HG02759 (cell line): ENCODE measurements at regions not wholly inside any gene's neighbourhood (a gene's known extent, or its start where the extent isn't known, plus 50 kb on each side); places are given as distances from the start of the nearest gene placed in this dataset.
A peak's percentile ranks its signal among the peaks of the same experiment; 100 is the strongest.

Experiments used
- ATAC-seq: cut with Tn5 transposase; IDR thresholded peaks from one replicate; pipeline ENCODE4 v1.9.1; 2021; ENCODE audit warnings: mild to moderate bottlenecking, moderate library complexity; ENCODE audit not compliant: unreplicated experiment

DNA sequence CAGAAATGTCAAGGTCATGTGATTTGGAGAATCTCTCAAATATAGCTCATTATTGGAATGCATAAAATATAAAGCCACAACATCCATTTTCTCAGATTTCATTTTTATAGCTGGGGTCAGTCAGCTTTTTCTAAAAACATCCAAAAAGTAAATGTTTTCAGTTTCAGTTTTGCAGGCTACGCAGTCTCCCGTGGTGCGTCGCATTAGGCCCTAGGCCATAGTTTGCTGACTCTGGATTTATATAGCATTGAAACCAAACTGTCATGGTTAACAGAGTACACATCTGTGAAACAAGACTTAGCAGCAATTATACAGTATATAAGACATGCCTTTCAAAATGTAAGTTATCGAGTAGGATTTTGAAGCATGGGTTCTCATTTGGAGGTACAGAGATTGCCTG lies 140.0 kb downstream of the IRS2 start:
- peak; percentile 88 for ATAC-seq

- ATAC-seq, result no peak
These were observed 140.6 kb downstream of the IRS2 start for GRCh38 chr13:109645831-109646230.

DNA sequence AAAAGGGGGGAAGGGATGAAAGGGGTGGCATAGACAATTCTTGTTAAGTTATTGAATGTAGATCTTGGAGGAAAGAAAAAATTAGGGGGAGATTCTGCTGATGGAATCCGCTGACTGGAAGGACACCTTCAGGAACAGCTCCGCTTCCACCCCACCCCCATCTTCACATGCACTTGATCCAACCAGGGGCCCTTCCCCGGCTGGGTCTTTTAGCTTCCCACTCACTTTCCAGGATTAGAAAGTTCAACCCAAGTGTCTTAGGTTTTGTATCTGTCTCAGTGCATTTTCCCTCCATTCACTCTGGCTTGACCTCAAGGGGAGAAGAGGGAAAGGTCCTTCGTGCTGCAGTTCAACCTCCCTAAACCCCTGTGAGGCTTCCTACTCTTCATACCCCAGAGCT lies 141.4 kb downstream of the IRS2 start:
- ATAC-seq, result no peak

DNA sequence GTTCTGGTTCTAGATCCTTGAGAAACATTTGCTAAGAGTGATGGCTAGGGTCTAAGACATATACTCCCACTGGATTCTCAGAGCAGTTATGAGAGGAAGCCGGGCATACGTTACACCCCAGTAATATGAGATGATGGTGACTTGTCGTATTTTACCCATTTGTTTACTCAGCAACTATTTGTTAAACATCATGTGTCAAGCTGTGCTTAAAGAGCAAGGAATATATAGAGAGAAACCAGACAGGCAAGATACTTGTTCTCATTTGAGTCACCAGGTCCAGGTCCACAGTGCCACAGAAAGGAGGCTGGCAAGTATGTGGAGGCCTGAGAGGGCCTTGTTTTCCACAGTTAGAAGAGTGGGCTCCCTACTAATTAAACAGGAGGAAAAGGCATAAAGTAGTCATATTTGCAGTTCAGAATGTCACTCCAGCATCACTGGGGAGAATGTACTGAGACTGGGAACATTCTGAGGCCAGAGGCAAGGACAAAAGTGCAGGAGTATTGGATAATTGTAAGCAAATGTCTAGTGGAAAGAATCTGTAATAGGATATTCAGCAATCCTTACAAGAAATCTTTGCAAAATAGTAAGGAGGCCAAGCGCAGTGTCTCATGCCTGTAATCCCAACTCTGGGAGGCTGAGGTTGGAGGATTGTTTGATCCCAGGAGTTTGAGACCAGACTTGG lies 142.2 kb downstream of the IRS2 start:
- no peak for ATAC-seq

DNA sequence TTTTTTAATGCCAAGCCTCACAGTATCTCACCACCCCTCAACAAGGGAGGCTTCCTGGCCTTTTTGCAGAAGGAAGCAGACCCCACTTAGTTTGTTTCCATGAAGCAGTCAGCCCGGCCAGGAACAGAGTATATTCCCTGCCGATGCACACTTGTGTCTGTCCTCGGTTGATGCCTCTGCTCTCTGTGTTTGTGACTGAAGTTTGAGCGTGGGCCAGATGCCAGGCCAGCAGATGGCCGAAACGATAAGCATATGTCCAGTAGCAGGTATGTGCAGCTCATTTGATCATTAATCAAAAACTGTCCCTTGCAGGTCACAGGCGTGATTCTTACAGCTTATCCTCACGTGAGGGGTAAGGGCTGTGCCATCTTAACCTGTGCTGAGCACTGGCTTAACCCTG lies 144.0 kb downstream of the IRS2 start:
- ATAC-seq, result no peak

DNA sequence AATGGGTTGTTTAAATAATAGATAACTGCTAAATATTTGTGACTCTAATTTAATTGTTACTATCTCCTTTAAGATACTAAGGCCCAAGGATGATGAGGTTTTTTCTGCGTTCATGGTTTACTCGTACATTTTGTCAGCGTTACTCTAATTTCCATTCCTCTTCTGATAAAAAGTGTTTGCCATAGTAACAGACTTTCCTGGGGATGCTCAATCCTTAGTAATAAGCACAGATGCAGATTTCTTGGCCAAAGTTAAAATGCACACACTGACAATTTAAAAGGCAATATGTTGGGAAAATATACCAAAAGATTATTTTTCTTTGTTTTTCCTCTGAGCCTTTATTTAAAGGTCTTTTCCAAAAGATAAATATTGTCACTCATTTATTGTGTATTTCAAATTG lies 149.6 kb downstream of the IRS2 start:
- ATAC-seq, result no peak

DNA sequence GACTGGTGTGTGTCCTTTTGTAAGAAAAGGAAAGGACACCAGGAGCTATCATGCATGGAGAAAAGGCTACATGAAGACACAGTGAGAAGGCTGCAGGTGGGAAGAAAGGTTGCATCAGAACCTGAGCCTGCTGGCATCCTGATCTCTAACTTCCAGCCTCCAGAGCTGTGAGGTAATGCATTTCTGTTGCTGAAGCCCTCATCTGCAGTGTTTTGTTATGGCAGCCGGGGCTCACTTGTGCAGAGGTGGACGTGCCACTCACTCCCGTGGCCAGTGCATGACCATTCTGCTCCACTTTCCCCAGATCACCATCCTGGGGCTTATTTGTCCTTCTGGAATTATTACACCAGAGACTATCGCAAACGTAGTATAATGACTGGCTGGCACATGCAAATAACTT lies 155.3 kb downstream of the IRS2 start:
- no peak for ATAC-seq

GRCh38 chr13:109630271-109630670 lies 156.1 kb downstream of the IRS2 start:
- no peak for ATAC-seq

- no peak for ATAC-seq
These were observed 156.6 kb downstream of the IRS2 start for GRCh38 chr13:109629737-109630136.

DNA sequence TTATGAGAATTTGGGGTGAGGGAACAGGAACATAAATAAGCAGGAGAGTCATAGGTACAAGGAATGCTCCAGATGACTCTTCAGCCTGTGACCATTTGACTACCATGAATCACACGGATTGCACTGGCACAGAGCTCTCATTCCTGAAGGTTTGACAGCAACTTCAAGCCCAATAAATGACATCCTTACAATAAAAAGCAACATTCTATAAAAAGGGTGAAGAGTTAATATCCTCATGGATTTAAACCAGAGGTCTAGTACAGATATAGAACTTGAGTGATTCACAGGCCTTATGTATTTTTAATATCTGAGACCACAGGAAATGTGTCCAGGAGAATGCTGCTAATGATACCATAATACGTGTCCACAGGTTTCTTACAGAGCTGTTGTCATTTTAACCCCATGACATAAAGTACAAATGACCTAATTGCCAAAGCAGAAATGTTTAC lies 158.1 kb downstream of the IRS2 start:
- ATAC-seq, result no peak

DNA sequence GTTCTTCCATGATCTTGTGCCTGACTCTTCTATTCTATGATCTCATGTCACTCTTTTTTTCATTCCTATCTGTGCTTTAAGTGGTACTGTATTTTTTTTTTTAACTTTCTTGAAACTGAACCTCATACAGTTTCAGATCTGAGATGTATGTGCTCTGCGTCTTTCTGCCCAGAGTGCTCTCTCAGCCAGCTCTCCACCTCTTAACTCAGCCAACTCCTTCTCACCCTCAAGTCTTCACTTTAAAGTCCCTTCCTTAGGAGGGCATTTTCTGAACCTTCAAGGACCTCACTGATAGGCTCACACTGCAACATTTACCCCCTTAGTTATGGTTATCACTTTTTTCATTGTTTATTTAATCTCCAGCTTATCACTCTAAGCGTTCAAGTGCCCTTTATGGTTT lies 158.7 kb downstream of the IRS2 start:
- no peak for ATAC-seq

- ATAC-seq, result no peak
These were observed 159.8 kb downstream of the IRS2 start for GRCh38 chr13:109626386-109627171.

DNA sequence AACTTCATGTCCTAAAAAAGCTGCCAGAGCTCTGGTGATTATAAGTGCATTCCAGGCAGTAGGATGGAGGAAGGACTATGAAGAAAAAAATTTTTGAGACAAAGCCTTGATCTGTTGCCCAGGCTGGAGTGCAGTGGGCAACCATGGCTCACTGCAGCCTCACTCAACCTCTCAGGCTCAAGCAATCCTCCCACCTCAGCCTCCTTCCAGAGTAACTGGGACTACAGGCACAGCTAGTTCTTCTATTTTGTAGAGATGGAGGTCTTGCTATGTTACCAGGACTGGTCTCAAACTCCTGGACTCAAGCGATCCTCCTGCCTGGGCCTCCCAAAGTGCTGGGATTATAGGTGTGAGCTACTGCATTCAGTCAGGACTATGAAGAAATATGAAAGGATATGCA lies 161.2 kb downstream of the IRS2 start:
- ATAC-seq, result no peak

DNA sequence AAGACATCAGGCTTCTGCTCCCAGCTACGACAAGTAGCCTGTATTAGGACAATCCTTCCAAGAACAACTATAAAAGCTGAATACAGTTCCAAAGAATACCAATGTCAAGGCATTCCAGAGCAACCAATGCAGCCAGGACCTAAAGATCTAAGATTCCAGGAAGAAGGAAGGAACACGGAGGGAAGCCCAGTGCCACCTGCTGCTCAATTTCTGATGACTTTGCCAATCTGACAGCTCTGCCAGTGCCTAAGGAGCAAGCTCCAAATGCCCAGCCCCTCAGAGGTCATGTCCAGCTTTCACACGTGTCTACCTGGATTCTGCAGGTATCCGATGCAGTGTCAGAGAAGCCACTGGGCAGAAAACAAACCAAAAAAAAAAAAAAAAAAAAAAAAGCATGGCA lies 164.4 kb downstream of the IRS2 start:
- no peak for ATAC-seq

DNA sequence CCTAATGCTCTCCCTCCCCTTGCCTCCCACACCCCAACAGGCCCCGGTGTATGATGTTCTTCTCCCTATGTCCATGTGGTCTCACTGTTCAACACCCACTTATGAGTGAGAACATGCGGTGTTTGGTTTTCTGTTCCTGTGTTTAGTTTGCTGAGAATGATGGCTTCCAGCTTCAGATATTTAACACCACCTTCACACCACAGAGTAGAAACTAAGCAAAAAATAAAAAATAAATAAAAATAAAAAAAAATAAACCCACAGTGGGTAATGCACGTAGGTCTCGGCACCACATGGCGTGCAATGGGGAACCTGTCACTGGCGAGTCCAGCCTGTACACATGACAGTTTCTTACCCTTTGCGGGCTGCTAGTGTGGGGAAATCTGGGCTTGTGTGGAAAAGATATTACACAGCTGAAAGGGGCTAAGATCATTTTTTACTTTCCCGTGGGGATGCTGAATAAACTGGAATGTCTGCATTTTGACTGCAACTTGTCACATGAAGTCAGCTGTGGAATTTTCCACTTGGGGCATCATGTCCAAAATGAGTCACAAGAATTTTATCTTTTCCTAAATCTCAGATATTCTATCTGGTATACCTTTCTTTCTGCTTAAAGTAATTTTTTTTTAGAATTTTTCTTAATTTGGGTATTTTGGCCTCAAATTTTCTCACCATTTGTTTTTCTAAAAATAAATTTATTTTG lies 170.5 kb downstream of the IRS2 start:
- ATAC-seq, result no peak

DNA sequence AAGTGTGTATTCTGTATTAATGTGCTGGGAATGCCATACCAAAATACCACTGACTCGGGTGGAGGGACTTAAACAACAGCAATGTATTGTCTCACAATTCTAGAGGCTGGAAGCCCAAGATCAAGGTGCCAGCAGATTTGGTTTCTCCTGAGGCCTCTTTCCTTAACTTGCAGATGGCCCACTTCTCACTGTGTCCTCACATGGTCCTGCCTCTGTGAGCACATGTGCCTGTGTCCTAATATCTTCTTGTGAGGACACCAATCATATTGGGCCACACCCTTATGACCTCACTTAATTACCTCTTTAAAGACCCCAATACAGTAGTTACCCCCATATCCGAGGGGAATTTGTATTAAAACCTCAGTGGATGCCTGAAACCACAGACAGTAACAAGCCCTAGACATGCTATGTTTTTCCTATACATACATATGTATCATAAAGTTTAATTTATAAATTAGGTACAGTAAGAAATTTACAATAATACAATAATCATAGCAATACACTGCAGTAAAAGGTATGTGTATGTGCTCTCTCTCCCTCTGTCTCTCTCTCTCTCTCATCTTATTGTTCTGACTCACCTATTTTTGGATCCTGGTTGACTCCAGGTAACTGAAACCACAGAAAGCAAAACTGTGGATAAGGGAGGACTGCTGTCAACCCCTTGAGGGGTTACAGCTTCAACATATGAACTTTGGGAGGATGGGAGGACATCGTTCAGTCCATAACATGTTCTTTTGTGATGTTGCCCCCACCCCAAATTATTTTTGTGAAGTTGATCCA lies 174.3 kb downstream of the IRS2 start:
- no peak for ATAC-seq

DNA sequence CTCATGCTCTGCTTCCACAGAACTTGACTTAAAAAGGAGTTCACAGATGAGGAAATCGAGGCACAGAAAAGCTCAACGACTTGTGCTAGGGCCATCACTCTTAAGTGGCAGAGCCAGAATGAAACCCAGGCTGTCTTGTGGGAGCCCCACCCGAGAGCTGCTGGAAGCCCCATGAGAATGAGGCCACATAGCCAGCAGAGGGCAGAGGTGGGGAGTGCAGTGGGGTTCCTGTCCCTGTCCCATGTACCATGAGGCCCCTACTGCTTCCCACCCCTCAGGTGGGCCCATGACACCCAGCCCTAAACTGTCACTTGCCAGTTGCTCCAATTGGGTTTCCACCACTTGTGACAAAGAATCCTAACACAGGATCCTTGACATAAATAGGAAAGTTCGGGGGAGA lies 175.9 kb downstream of the IRS2 start:
- ATAC-seq, result peak; percentile 54

- ATAC-seq, result no peak
These were observed 177.9 kb downstream of the IRS2 start for GRCh38 chr13:109608503-109608902.

DNA sequence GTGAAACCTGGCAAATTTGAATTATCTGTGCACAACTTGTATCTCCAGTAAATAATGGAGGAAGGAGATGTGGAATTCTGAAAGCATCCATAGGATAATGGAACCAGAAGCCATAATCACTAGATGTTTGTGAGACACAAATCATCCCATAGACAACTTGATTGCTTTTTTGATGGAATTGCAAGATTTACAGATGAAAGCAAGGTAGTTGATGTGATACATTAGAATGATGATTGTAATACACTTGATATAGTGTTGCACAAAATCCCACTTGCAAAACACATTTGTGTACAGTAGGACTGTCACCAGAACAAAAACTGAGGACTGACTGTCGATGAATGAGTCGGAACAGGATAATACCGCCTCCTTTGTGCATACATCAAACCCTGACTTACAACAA lies 178.3 kb downstream of the IRS2 start:
- no peak for ATAC-seq

DNA sequence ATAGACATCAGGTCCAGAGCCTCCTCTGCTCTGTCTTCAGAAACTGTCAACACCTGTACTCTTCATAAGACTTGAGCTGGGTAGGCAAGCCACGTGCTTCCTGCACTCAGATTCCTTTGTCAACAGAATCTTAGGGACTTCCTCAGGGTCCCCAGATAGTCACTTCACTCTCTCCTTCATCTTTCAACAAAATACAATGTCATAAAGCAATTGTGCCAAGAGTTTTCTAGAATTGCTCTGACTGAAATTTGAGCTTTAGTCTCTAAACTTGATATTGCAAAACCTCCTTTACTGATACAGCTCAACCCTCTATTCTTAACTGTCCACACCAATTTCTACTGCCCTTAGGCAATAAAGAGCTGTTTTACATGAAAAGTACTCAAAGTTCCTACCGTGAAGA lies 179.9 kb downstream of the IRS2 start:
- ATAC-seq, result no peak

DNA sequence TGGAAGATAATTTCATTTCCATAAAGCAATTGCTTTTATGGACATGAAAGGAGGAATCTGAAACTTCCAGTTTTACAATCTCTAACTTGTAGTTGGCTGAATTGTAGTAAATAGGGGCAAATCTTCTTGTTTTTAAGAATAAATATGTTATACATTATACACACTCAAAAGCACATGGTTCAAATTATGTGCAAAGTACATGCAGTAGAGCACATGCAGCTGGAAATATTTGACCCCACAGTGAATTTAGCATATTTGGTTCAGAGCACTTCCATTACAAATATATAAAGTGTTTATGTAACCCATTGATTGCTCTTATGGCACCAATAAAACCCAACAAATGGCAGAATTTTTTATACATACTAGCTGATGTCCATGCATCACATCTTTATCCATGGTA lies 180.5 kb downstream of the IRS2 start:
- ATAC-seq, result no peak
